ENCODE measurements at regions not wholly inside any gene's neighbourhood (a gene's known extent, or its start where the extent isn't known, plus 50 kb on each side); places are given as distances from the start of the nearest gene placed in this dataset.

GRCh38 chrX:830532-830931 lies 199.9 kb downstream of the SHOX start:
- TF ChIP-seq, protein P1, sequence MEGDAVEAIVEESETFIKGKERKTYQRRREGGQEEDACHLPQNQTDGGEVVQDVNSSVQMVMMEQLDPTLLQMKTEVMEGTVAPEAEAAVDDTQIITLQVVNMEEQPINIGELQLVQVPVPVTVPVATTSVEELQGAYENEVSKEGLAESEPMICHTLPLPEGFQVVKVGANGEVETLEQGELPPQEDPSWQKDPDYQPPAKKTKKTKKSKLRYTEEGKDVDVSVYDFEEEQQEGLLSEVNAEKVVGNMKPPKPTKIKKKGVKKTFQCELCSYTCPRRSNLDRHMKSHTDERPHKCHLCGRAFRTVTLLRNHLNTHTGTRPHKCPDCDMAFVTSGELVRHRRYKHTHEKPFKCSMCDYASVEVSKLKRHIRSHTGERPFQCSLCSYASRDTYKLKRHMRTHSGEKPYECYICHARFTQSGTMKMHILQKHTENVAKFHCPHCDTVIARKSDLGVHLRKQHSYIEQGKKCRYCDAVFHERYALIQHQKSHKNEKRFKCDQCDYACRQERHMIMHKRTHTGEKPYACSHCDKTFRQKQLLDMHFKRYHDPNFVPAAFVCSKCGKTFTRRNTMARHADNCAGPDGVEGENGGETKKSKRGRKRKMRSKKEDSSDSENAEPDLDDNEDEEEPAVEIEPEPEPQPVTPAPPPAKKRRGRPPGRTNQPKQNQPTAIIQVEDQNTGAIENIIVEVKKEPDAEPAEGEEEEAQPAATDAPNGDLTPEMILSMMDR (IDR thresholded peaks at IDR 0.05; ENCODE audit: control extremely low read depth in 1 of 3, insufficient read depth in 1 of 3, low read depth in 1 of 3, low read length in 3 of 3), result no peak
- no peak for TF ChIP-seq NRF1 (IDR thresholded peaks at IDR 0.05; ENCODE audit: low read depth, low read length)
- TF ChIP-seq EP300 (IDR thresholded peaks at IDR 0.05; ENCODE audit: borderline replicate concordance in 1 of 2, low read depth in 2 of 2, low read length in 2 of 2), result no peak
- no peak for TF ChIP-seq POLR2A (IDR thresholded peaks at IDR 0.05; ENCODE audit: control extremely low read depth in 1 of 2, low read depth in 2 of 2, low read length in 2 of 2)
- no peak for TF ChIP-seq POLR2AphosphoS5 (IDR thresholded peaks at IDR 0.05; ENCODE audit: low read depth, low read length)

All from H1 (cell line).